NCI-H2196 (cell line): ENCODE measurements at regions not wholly inside any gene's neighbourhood (a gene's known extent, or its start where the extent isn't known, plus 50 kb on each side); places are given as distances from the start of the nearest gene placed in this dataset.
"Not testable (repeated sequence)": the region's sequence is repeated elsewhere in the genome, so short reads cannot be mapped to it uniquely, and the experiment has no call there.

Experiments used
- DNase-seq: peaks from one replicate; lab custom pipeline; 2025; ENCODE audit not compliant: unreplicated experiment; lab: John Stamatoyannopoulos, UW

DNA sequence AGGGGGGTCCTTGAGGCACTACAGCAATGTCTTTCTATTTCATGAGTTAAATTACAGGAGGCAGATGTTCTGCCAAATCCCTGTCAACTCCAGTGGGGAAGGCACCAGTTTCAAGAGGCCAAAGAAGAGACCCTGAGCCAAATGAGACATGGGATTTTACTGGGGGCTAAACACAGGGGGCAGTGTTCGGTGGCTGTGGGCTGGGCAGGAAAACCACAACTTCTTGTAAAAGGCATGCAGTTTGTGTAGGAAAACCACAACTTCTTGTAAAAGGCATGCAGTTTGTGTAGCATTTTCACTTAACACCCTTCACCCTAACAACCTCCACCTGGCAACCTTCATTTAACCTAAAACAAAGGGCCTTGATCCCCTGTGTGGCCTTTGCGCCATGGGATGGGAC is 61.0 kb downstream of the POLR2M start:
- DNase-seq = no peak

DNA sequence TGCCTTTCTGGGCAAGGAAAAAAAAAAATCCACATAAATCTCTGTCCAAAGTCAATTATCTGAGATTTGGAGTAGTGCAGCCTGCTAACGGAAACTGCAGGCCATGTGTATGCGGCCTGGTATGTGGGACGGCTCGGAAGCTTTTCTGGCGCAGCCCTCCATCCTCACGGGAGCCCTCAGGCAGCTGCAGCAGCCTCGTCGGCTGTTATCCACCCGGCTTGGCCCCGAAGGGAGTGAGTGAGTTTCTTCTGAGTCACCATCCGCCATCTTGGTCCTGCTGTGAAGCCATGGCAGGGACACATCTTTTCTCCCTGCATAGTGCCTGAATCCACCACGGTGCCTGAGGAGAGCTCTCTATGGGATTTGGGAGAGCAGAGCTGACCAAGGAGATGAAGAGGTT is 62.8 kb downstream of the POLR2M start:
- DNase-seq = no peak

GRCh38 chr15:57770495-57770894 is 64.0 kb downstream of the POLR2M start:
- no peak for DNase-seq

- DNase-seq = no peak
These were observed 65.9 kb downstream of the POLR2M start for GRCh38 chr15:57772223-57772957.

DNA sequence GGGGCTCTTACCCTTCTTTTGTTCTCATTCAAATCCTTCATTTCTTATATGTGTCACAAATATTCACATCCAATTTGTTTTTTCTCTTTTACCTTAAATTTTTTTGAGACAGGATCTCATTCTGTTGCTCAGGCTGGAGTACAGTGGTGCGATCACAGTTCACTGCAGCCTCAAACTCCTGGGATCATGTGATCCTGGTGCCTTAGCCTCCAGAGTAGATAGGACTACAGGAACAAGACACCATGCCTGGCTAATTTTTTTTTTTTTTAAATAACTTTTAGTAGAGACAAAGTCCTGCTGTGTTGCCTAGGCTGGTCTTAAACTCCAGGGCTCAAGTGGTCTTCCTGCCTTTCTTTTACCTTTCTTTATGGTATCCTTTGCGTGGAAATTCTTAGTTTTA is 66.5 kb downstream of the POLR2M start:
- DNase-seq = no peak

- DNase-seq = no peak
These were observed 70.5 kb downstream of the POLR2M start for GRCh38 chr15:57777003-57777402.

GRCh38 chr15:57780471-57780870 is 74.0 kb downstream of the POLR2M start:
- DNase-seq = no peak

GRCh38 chr15:57782731-57783130 is 76.2 kb downstream of the POLR2M start:
- DNase-seq = no peak

DNA sequence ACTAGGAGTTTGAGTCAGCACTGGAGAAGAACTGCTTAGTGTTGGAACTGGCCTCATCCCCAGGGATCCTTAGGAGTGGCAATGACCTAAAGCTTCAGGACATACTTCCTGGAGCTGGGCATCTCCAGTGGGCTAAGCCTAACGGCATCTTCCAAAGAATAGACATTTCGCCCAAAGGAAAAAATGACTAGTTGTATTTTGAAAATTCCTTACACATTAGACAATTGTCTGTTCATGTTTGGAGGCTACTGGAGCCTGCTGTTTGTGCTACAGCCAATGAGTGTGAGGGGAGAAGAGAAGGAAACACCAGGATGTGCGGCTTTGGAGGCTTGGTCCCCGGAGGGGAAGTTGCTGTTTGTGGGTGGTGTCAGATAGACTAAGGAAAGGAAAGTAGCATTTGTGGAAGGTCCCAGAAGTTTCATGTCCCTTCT is 77.6 kb downstream of the POLR2M start:
- DNase-seq = no peak

DNA sequence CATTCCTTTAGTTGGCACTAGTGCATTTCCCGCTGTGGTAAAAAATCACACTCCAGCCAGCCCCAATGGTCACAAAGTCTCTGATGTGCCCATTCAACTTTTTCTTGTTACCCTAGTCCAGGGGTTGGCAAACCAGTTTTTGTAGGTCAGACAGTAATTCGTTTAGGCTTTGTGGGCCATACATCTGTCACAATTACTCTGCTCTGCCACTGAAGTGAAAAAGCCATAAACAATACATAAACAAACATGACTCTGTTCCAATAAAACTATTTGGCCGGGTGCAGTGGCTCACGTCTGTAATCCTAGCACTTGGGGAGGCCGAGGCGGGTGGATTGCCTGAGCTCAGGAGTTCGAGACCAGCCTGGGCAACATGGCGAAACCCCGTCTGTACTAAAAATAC is 78.5 kb downstream of the POLR2M start:
- no peak for DNase-seq

DNA sequence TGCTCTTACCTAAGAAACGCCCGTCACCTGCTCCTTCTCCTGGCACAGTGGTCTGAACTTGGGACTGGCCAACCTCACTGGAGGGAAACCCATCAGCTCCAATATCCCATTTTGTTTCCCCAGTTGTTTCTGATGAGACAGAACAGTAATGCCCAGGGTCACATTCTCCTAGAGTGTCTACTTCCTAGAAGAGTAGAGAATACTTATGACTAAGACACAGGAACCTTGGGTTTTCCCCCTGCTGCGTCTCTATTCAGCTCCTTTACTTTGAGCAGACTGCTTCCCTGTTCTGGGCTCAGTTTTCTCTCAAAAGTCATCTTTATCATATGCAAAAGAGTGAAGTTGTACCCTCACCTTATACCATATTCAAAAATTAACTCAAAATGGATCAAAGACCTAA is 79.4 kb downstream of the POLR2M start:
- no peak for DNase-seq

DNA sequence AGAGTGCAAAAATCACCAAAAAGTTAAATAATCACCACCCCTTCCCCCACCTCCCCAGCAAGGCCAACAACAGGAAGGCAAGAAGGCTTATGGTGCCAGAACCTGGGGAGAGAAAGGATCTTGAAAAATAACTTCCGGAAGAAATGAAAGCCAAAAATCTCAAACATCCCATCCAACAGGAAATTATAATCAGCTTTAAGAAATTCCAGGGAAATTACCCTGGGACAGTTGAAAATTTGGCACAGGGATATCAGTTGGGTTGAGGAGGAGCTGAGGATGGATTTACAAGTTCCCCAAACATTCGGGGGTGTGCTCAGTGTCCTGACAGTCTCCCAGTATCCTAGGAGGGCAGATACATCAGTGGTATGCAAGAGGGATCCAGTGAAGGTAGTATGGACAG is 82.7 kb downstream of the POLR2M start:
- DNase-seq = no peak

- no peak for DNase-seq
These were observed 86.4 kb downstream of the POLR2M start for GRCh38 chr15:57792724-57793449.

DNA sequence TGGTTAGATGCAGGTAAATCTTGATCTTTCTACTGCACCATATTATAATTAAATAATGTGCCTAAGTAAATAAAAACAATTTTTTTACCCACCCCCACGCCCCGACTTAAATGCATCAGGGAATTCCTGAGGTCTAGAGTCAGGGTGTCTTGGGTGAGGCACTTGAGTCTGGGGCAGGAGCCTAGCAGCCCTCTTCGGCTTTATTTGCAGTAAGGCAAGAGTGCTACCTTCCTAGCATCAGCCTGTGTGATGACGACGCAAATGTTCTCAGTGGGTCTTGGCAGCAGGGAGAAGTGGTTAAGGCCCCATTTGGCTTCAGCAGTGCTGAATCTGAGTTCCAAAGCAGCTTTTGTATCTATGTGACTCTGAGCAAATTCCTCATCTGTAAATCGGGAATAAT is 88.7 kb downstream of the POLR2M start:
- DNase-seq = no peak

DNA sequence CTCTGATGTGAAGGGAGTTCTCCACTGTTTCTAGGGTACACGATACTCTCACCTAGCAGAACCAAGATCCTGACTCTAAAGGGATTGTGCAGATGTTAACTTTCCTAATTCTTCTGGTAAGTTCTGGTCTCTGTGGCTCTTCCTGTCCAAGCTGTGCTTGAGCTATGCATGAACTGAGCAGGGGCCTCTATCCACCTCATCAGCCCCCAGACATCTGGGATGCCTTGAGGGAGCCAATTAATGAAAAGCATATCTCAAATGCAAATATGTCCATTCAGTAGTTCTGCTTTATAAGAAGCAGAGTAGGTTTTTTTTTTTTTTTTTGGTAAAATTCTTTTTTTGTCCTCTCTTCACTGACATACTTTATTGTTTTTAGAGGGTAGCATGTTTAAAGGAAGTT is 89.6 kb downstream of the POLR2M start:
- DNase-seq = no peak

DNA sequence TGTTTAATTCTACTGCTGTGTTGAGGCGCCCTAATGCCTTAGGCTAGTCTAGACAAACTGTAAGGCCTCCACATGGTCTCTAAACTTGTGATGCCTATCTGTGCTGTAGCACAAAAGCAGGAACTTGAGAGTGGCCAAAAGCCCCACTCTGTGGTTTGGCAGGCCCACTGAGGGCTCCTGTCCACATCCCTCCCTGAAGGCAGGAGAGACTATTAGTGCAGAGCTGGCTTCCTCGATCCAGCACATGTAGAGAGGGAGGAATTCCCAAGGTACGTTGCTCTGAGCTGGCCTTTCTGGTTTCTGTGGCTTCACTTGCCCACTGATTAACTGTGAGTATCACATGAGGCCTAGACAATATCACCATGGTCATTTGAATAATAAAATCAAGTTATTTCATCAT is 90.6 kb downstream of the POLR2M start:
- DNase-seq = no peak

DNA sequence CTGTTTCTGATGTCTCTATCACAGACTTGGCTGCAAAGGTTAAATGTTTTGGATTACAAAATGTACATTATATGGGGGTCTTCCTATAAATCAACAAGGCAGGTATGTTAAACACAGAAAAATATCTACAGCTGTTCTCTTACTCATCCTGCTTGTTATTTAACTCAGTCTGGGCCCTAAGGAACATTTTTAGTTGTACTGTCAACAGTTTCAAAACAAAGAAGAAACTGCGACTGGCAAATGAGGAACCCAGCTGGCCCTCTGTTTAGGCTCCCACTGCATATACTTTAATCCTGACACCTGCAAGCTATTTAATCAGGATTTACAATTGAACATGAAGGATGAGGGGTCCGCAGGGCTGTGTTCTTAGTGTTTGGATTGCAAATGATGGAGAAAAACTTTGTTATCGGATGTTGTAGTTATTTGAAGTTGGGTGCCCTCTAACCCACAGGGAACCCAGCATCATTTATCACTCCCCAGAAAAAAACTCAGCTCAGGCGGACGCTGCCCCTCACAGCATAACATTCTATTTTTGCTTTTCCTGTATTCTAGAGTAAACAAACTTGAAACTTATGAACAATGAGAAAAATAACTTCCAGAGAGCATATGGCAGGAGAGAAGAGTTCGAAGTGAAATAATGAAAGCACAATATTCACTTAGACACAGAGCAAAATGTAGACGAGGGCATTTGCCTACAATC is 91.2 kb downstream of the POLR2M start:
- DNase-seq = no peak

GRCh38 chr15:57806003-57806402 is 99.5 kb downstream of the POLR2M start:
- DNase-seq = no peak

DNA sequence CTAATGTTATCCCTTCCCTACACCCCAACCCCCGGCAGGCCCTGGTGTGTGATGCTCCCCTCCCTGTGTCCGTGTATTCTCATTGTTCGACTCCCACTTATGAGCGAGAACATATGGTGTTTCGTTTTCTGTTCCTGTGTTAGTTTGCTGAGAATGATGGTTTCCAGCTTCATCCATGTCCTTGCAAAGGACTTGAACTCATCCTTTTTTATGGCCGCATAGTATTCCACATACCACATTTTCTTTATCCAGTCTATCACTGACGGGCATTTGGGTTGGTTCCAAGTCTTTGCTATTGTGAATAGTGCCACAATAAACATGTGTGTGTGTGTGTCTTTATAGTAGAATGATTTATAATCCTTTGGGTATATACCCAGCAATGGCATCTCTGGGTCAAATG is 102.8 kb downstream of the POLR2M start:
- not testable (repeated sequence) for DNase-seq

GRCh38 chr15:57816599-57816998 is 110.1 kb downstream of the POLR2M start:
- no peak for DNase-seq

DNA sequence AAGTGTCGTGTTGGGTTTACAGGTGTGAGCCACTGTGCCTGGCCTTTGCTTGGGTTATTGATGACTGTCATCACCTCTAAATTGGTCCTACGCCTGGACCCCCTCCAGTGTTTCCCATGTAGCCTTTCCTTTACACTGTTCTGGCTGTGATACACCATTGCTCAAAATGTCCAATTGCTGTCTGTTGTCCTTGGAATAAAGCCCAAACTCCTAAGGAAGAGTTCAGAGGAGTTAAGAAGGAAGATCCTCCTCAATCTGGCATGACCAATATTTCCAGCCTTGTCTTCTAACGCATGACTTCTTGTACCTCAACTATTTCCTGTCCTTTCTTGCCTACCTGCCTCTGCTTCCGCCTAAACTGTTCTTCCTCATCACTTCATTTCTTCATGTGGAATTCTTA is 113.1 kb downstream of the POLR2M start:
- no peak for DNase-seq

GRCh38 chr15:57820119-57820518 is 113.6 kb downstream of the POLR2M start:
- no peak for DNase-seq
